ENCODE measurements at regions not wholly inside any gene's neighbourhood (a gene's known extent, or its start where the extent isn't known, plus 50 kb on each side); places are given as distances from the start of the nearest gene placed in this dataset.

- TF ChIP-seq CTCF (IDR thresholded peaks at IDR 0.05; ENCODE audit: control extremely low read depth, extremely low read depth, low read depth, missing control alignments), result no peak
- POLR2A ChIA-PET, result no interaction called here
- DNase-seq (ENCODE audit: extremely low spot score), result no peak
- CTCF ChIA-PET, result no interaction called here
Measured at GRCh38 chr1:238487931-238488330, 597.2 kb upstream of the ZP4 start.

DNA sequence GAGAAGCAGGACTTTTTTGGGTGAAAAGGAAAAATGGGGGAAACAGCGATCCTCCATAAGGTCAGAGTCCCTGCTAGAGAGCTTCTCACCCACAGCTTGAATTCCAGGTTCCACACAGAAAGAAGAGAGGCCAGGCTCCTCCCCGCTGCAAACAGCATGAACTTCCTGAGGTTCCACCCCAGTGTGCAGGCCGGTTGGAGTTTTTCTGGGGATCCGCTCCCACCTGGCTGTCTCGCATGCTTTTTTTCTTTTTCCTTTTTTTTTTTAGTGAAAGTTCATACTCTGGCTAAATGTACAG, 595.1 kb upstream of the ZP4 start:
- ChIA-PET POLR2A (no interaction called here), CTCF (no interaction called here)
- no peak for TF ChIP-seq CTCF (IDR thresholded peaks at IDR 0.05; ENCODE audit: control extremely low read depth, extremely low read depth, low read depth, missing control alignments)
- no peak for DNase-seq (ENCODE audit: extremely low spot score)

DNA sequence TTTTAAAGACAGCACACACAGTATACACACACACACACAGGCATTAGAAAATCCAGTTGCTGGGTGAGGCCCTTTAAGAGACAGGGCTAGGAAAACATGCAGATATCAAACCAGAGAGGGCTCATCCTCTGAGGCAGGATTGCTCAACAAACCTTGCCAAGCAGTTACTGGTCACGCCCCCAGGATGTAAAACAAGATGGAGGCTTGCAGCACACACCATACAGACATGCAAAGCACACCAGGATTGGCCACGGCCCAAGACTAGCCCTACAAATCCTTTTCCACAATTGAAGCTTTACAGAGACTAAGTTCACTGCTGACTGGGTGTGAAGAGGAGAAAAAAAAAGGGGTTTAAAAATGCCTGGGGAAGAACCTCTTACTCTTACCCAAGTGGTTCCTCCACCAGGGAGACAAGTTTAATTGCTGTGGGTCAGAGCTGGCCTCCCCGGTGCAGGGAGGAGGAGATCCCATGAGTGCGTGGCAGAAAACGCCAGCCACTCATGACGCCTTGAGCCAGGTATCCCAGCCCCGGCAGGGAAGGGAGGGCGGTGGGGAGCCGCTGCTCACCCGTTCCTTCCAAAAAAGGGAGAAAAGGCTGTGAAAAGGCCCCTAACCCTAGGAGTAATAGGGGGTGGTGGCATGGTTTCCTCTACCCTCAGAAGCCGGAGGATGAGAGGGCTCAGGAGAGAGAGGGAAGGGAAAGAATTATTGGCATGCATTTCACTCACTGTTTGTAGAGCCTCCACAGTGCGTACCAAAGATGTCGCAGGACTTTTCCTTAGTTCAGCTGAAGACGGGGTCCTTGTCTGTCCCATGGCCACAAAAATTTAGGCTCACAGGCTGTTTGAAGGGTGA, 594.6 kb upstream of the ZP4 start:
- TF ChIP-seq CTCF (IDR thresholded peaks at IDR 0.05; ENCODE audit: control extremely low read depth, extremely low read depth, low read depth, missing control alignments), result no peak
- DNase-seq (ENCODE audit: extremely low spot score), result no peak
- ChIA-PET POLR2A (no interaction called here), CTCF (no interaction called here)

GRCh38 chr1:238484121-238484520, 593.4 kb upstream of the ZP4 start:
- POLR2A ChIA-PET, result no interaction called here
- no peak for DNase-seq (ENCODE audit: extremely low spot score)

DNA sequence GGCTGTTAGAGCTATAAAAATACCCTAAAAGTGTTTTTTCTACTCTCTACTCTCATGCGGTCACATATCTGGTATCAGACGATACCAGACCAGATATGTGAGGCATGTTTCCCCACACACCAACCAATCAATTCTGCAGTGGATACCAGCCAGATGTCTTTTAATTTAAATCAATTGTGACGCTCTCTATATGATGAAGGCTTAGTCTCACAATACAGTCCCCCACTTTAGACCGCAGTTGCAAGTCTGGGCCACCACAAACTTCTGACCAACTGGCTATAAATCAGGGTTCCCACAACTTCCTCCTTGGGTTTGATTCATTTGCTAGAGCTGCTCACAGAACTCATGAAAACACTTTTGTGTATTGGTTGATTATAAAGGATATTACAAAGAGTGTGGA, 586.1 kb upstream of the ZP4 start:
- DNase-seq (ENCODE audit: extremely low spot score), result no peak
- ChIA-PET CTCF (no interaction called here), POLR2A (no interaction called here)
- no peak for TF ChIP-seq CTCF (IDR thresholded peaks at IDR 0.05; ENCODE audit: control extremely low read depth, extremely low read depth, low read depth, missing control alignments)

More at GRCh38 chr1:238484121-238484520, 593.4 kb upstream of the ZP4 start:
- CTCF ChIA-PET, result no interaction called here
- TF ChIP-seq CTCF (IDR thresholded peaks at IDR 0.05; ENCODE audit: control extremely low read depth, extremely low read depth, low read depth, missing control alignments), result no peak

DNA sequence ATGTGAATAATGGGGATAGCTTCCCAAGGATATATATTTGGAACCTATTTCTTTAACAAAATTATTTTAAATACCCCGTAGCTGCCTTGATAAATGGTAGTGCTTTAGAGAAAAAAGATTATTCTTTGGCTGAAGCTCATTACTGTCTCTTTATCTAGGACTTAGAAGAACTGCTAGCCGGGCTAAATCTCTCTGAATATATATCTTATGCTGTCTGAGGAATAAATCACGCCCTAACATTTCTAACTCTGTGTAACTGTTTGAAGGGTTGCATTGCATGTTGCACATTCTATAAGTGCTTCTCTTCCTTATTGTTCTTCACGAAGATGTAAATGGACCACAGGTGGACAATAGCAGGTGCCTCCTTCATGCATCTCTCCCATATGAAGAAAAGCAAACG, 585.0 kb upstream of the ZP4 start:
- ChIA-PET POLR2A (no interaction called here), CTCF (no interaction called here)
- no peak for TF ChIP-seq CTCF (IDR thresholded peaks at IDR 0.05; ENCODE audit: control extremely low read depth, extremely low read depth, low read depth, missing control alignments)
- DNase-seq (ENCODE audit: extremely low spot score), result no peak
